ENCODE measurements at regions not wholly inside any gene's neighbourhood (a gene's known extent, or its start where the extent isn't known, plus 50 kb on each side); places are given as distances from the start of the nearest gene placed in this dataset.

- no peak for TF ChIP-seq MAX (IDR thresholded peaks at IDR 0.05)
- TF ChIP-seq CTCF (IDR thresholded peaks at IDR 0.05; ENCODE audit: low read depth, low read length, missing input control): no peak
- no peak for TF ChIP-seq REST (IDR thresholded peaks at IDR 0.05)
- no peak for TF ChIP-seq RAD21 (IDR thresholded peaks at IDR 0.05)
- TF ChIP-seq JUND (IDR thresholded peaks at IDR 0.05): no peak
- TF ChIP-seq GABPA (IDR thresholded peaks at IDR 0.05 in 1 of 2, conservative IDR thresholded peaks at IDR 0.05 in 1 of 2): no peak
Measured at GRCh38 chr5:66306844-66307315, 162.8 kb downstream of the SREK1 start.

Data from liver (tissue), 3 donors.